Gastroesophageal sphincter (tissue), 3 donors: ENCODE measurements at regions not wholly inside any gene's neighbourhood (a gene's known extent, or its start where the extent isn't known, plus 50 kb on each side); places are given as distances from the start of the nearest gene placed in this dataset.

Experiments used
- EP300 ChIP-seq: sonication (generic); formaldehyde crosslinking; IDR thresholded peaks from one replicate; pipeline ENCODE4 v1.6.1; 2017; ENCODE audit warnings: antibody characterized with exemption, mild to moderate bottlenecking
- POLR2A ChIP-seq, 2 donors: fragments of 450-650 bp; IDR thresholded peaks; one replicate each; pipeline ENCODE4 v1.6.1; 2017; ENCODE audit warnings: antibody characterized with exemption in 2 of 2, mild to moderate bottlenecking in 2 of 2, moderate library complexity in 1 of 2
- POLR2AphosphoS5 ChIP-seq: sonication (generic); formaldehyde crosslinking; IDR thresholded peaks from one replicate; pipeline ENCODE4 v1.6.1; 2017; ENCODE audit warnings: antibody characterized with exemption
- TF ChIP-seq, protein P1 (sequence below), 4 experiments: fragments of 200-600 bp in 2 of 4; fragments of 450-650 bp in 2 of 4; sonication (generic) in 1 of 4; IDR thresholded peaks; one replicate each; pipeline ENCODE4 v1.5.1; 2017 to 2019; ENCODE audit warnings: antibody characterized with exemption in 4 of 4, mild to moderate bottlenecking in 2 of 4, moderate library complexity in 2 of 4

DNA sequence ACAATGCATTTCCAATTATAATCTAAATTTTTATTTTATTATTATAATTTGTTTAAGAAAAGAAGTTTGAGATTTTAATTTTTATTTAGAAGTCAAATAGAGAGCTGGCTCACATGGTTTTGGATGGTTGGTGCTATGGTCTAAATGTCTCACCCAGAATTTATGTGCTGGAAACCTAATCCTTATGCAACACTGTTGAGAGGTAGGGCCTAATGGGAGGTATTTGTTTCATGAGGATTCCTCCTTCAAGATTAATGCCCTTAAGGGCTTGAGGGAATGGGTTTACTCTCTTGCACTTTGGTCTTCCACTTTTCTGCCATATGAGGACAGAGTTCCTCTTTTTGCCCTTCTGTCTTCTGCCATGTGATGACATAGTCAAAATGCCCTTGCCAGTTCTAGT lies 960.5 kb upstream of the IGFBP7 start:
- TF ChIP-seq POLR2AphosphoS5 (no peak), EP300 (no peak), POLR2A (IDR thresholded peaks at IDR 0.05) (no peak)
- TF ChIP-seq, protein P1, sequence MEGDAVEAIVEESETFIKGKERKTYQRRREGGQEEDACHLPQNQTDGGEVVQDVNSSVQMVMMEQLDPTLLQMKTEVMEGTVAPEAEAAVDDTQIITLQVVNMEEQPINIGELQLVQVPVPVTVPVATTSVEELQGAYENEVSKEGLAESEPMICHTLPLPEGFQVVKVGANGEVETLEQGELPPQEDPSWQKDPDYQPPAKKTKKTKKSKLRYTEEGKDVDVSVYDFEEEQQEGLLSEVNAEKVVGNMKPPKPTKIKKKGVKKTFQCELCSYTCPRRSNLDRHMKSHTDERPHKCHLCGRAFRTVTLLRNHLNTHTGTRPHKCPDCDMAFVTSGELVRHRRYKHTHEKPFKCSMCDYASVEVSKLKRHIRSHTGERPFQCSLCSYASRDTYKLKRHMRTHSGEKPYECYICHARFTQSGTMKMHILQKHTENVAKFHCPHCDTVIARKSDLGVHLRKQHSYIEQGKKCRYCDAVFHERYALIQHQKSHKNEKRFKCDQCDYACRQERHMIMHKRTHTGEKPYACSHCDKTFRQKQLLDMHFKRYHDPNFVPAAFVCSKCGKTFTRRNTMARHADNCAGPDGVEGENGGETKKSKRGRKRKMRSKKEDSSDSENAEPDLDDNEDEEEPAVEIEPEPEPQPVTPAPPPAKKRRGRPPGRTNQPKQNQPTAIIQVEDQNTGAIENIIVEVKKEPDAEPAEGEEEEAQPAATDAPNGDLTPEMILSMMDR (IDR thresholded peaks at IDR 0.05), result no peak
